EL (cell line): ENCODE measurements at regions not wholly inside any gene's neighbourhood (a gene's known extent, or its start where the extent isn't known, plus 50 kb on each side); places are given as distances from the start of the nearest gene placed in this dataset.
"Not testable (repeated sequence)": the region's sequence is repeated elsewhere in the genome, so short reads cannot be mapped to it uniquely, and the experiment has no call there.

Experiments
- DNase-seq: peaks from one replicate; pipeline ENCODE4 v3.0.0-alpha.2; 2016

- DNase-seq = no peak
These were observed 339.8 kb upstream of the EPHA4 start for GRCh38 chr2:221911890-221912289.

- DNase-seq = no peak
These were observed 339.2 kb upstream of the EPHA4 start for GRCh38 chr2:221911321-221911720.

GRCh38 chr2:221908518-221908917, 336.4 kb upstream of the EPHA4 start:
- DNase-seq = no peak

GRCh38 chr2:221897718-221898117, 325.6 kb upstream of the EPHA4 start:
- DNase-seq = no peak

- DNase-seq = peak; percentile 70
These were observed 324.5 kb upstream of the EPHA4 start for GRCh38 chr2:221896505-221897151.

- DNase-seq = no peak
These were observed 323.4 kb upstream of the EPHA4 start for GRCh38 chr2:221895366-221896121.

- no peak for DNase-seq
These were observed 321.4 kb upstream of the EPHA4 start for GRCh38 chr2:221893501-221893900.

- not testable (repeated sequence) for DNase-seq
These were observed 319.9 kb upstream of the EPHA4 start for GRCh38 chr2:221892006-221892405.

GRCh38 chr2:221883976-221884375, 311.9 kb upstream of the EPHA4 start:
- DNase-seq = no peak

GRCh38 chr2:221876016-221876415, 303.9 kb upstream of the EPHA4 start:
- no peak for DNase-seq

GRCh38 chr2:221874444-221874843, 302.3 kb upstream of the EPHA4 start:
- no peak for DNase-seq

GRCh38 chr2:221857719-221858118, 285.6 kb upstream of the EPHA4 start:
- DNase-seq = no peak

GRCh38 chr2:221853297-221853696, 281.2 kb upstream of the EPHA4 start:
- no peak for DNase-seq

GRCh38 chr2:221851531-221852045, 279.5 kb upstream of the EPHA4 start:
- peak; percentile 13 for DNase-seq

GRCh38 chr2:221850076-221850475, 278.0 kb upstream of the EPHA4 start:
- peak; percentile 31 for DNase-seq

- no peak for DNase-seq
These were observed 276.2 kb upstream of the EPHA4 start for GRCh38 chr2:221848286-221848685.

- peak; percentile 34 for DNase-seq
These were observed 272.9 kb upstream of the EPHA4 start for GRCh38 chr2:221845021-221845365.

- DNase-seq = no peak
These were observed 272.3 kb upstream of the EPHA4 start for GRCh38 chr2:221844212-221845020.

- DNase-seq = no peak
These were observed 264.0 kb upstream of the EPHA4 start for GRCh38 chr2:221836095-221836494.

- DNase-seq = no peak
These were observed 261.9 kb upstream of the EPHA4 start for GRCh38 chr2:221833966-221834365.

- no peak for DNase-seq
These were observed 258.9 kb upstream of the EPHA4 start for GRCh38 chr2:221831051-221831450.

- peak; percentile 47 for DNase-seq
These were observed 250.3 kb upstream of the EPHA4 start for GRCh38 chr2:221822416-221822815.

GRCh38 chr2:221818616-221819320, 246.7 kb upstream of the EPHA4 start:
- DNase-seq = no peak
